ENCODE measurements at regions not wholly inside any gene's neighbourhood (a gene's known extent, or its start where the extent isn't known, plus 50 kb on each side); places are given as distances from the start of the nearest gene placed in this dataset.
A peak's percentile ranks its signal among the peaks of the same experiment; 100 is the strongest.

DNA sequence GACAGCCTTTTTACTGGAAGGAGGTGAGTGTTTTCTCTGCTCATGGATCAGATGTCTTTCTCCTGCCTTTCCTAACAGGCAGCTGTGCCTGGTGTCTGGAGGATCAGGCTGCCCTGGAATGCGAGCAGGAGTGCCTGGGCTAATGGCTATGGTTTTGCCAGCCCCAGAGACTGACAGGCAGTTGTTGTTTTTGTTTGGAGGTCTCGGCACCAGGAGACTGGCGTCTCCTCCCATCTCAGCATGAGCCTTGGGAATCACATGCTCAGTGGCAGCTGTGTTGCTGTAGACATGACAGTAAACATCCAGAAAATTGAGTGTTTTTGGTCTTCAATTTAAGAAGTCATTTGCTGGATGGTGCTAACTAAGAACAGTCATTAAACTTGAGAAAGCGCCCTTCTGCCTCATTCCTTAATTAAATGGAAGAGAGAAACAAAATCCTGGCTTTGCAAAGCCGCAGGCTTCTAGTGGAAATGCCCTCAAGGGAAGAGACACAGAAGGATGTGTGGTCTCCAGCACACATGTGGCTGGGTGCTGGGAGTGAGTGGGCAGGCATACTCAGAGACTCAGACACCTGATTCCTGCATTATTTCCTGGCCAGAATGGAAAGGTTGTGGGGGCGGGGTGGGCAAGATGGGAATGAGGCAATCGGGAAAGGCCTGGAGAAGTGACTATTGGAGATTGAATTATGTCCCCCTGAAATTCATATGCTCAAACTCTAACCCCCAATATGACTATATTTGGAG lies 97.0 kb upstream of the NMNAT3 start:
- no peak for DNase-seq

GRCh38 chr3:139772539-139773500 lies 95.0 kb upstream of the NMNAT3 start:
- no peak for DNase-seq

DNA sequence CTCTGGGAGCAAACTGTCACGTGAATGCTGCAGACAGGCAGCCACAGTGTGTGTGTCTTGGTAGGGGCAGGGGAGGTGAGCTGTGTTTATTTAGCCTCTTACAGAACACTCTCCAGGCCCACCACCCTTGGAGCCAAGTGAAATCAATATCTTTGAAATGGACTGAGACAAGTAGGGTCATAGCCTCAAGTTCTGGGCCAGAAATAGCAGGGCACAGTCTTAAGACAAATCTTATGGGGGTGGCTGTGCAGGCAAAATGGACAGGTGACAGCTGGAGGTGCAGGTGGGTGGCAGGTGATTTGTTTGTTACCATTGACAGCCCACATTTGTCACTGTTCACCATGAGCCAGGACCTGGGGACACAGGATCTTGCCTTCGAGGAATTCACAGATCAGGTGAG lies 93.6 kb upstream of the NMNAT3 start:
- DNase-seq = no peak

GRCh38 chr3:139770577-139770976 lies 92.8 kb upstream of the NMNAT3 start:
- DNase-seq = peak; percentile 2

DNA sequence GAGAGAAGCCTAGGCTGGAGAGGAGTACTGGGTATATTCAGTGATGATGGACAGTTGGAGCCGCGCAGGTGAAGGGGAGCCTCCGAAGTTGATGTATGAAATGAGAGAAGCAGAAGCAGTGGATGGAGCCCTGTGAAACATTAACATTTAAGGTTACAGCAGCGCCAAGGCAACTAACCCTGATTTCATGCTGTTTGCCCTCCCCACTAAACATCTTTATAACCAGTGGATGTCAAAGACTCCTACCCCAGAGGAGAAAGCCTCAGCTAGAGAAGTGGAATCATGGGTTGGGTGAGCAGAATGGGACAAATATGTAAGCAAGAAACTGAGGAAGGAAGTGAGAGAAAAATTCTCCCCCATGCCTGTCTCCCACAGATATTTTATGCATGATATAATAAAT lies 92.0 kb upstream of the NMNAT3 start:
- no peak for DNase-seq

DNA sequence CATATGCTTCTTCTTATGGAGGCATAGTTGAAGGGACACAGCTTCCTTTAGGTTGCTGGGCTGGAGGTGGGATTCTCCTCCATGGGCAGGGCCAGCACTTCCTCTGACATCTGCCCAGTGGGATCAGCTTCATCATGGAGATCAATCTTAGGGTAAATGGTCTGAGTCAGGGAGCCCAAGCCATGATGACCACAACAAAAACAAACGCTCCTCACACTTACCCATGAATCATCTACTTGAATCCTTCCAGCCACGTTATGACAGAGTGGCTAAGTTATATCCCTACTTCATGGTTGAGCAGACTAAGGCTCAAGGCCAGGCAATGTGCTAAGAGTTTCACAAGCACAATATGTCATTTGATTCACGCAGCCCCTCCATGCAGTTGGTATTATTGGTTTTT lies 87.2 kb upstream of the NMNAT3 start:
- DNase-seq = no peak

GRCh38 chr3:139764069-139764905 lies 86.5 kb upstream of the NMNAT3 start:
- DNase-seq = no peak

DNA sequence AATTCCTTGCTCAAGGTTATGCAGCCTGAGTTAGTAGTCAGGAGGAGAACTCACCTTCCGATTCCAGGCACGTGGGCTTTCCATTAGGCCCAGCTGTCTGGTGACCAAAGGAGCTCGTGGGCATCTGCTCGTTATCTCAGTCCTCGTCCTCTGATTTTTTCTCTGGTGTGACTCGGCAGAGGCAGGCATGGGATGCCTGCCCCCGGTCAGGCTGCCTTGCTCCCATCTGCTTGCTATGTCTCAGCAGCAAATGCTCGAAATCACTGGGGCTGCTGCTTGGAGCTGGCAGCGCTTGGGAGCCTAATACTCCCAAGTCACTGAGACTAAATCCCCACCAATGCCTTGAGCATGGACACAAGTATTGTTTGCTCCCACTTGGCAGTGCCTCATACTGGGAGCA lies 84.5 kb upstream of the NMNAT3 start:
- no peak for DNase-seq

- DNase-seq = no peak
Observed at GRCh38 chr3:139759470-139759869, 81.7 kb upstream of the NMNAT3 start.

DNA sequence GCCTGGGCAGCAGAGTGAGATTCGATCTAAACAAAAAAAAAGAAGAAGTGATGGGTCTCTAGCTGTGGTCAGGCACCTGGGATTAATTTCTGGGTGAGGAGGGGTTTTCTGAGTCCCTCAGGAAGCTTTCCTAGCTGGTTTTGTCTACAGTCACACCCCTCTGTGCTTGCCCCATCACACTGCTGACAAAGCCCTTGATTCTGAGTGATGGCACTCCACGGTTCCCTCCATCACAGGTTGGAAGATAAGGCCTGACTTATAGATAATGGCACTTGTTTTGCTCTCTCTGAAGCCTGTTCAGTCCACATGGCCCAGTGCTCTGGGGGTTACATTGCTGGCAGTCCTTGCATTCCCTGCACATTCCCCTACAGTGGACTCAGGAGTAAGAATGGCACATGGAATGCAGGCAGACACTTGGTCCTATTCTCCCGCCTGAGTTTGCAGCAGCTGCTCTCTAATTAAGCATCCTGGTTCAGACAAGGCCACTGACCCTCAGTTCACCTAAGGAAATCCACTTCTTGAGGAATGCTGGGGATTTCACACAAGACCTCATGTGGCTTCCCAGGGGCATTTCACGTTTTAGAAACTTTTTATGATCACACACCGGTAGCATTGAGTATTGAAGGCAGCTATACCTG lies 81.0 kb upstream of the NMNAT3 start:
- no peak for DNase-seq

- no peak for DNase-seq
Observed at GRCh38 chr3:139757448-139758030, 79.8 kb upstream of the NMNAT3 start.

DNA sequence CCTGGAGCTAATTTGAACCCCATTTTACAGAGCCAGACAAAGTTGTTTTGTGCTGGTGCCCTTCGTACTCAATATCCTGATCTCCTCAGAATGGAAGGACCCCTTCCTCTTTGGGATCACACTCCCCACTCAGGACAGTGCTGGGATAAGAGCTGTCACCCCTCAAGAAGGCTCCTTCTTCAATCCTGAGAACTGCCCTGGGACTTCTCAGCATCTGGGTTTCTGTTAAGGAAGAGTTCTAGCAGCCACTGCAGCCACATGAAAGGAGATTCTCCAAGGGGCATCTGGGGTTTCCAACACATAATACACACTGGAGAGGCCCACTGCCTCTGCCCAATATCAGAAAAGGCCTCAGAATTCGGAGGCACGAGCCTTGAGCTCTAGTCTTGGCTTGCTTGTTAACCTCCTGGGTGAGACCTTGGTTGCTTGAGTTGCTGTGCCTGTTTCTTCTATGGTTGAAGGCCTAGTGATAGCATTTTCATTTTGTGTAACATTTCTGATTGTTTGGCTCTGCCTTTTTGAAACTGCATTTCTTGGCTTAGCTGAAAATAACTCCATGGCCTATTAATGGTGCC lies 78.8 kb upstream of the NMNAT3 start:
- no peak for DNase-seq

- no peak for DNase-seq
Observed at GRCh38 chr3:139755551-139755950, 77.8 kb upstream of the NMNAT3 start.

DNA sequence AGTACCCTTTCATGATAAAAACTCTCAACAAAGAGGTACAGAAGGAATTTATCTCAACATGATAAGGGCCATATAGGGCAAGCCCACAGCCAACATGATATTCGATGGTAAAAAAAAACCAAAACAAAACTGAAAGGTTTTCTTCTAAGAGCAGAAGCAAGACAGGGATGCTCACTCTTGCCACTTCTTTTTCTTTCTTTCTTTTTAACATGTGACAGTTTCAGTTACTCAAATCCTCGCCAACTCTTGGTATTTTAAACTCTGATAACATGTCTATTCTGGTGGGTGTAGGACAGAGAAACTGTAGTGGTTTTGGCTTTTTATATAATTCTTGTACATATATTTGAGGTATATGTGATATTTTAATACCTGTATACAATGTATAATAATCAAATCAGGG lies 74.0 kb upstream of the NMNAT3 start:
- DNase-seq = no peak

DNA sequence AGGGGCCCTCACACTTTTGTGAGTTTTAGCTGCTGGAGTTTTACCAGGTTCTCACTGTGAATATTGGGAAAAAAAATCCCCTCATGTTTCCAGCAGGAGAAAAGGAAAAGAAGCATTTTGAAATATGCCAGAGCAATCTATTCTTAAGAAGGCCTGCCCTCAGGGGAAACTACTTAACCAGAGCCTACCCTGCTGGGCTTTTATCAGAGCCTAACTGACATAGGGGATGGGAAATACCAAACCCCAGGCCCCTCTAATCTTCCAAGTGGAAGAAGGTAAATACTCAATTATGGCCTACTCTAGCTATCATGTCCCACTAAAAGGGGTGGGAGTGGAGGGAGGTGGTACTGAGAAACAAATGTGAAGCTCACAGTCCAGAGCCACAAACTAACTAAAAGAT lies 68.7 kb upstream of the NMNAT3 start:
- DNase-seq = no peak

DNA sequence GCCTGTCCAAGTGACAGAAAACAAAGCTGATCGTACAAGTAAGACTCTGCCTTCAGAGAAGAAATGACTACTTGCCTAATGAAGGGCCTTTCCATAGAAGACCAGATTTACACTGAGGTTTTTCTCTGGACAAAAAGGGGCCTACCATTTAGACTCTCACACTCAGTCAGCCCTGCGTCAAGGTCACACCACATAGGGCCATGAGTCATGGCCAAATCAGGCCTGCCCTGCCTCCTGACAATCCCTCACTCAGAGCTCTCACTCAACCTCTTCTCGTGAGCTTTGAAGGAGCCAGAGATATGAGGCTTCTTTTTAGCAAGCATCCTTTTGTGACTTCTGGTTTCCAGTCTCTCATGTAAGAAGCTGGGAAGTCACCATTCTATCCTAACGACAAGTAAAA lies 68.1 kb upstream of the NMNAT3 start:
- DNase-seq = no peak

DNA sequence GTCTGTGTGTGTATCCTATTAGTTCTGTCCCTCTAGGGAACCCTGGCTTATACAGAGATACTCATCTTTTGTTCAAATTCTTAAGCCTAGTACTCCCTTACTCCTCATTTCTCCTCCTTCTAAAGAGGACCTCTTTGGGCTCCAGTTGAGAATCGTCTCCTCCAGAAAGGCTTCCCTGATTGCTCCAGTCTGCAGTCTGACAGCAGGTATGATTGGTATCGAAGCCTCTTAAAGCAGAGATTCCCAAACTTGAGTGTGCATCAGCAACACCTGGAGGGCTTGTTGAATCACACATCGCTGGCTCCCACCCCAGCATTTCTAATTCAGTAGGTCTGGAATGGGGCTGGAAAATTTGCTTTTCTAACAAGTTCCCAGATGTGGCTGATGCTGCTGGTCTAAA lies 60.9 kb upstream of the NMNAT3 start:
- DNase-seq = no peak

DNA sequence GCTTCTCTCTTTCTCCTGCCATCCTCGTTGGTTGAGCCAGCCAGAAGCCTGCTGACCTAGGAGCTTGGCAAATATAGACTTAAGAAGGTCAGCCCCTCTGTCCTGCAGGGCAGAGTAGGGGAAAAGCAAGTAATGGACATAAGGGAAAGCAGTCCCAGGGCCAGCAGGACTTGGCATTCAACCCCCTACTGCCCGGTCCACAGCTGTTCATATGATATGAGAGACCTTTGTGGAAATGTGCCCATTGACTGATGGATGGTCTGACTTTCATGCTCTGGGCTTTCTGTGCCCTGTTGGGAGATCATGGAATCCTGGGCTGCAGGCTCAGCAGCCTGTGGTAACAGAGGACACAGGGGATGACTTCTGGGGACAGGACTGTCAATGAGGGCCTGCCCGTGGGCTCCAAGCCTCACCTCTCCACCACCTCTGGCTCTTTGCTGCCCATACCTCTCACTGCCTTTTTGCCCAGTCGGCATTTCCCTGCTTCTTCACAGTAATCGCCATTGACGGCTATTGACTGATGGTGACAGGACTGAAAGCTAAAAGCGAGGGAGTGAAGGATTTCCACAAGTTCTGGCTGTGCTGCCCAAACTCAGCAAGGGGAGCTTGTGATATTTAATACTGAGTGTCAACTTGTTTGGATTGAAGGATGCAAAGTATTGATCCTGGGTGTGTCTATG lies 60.0 kb upstream of the NMNAT3 start:
- no peak for DNase-seq

DNA sequence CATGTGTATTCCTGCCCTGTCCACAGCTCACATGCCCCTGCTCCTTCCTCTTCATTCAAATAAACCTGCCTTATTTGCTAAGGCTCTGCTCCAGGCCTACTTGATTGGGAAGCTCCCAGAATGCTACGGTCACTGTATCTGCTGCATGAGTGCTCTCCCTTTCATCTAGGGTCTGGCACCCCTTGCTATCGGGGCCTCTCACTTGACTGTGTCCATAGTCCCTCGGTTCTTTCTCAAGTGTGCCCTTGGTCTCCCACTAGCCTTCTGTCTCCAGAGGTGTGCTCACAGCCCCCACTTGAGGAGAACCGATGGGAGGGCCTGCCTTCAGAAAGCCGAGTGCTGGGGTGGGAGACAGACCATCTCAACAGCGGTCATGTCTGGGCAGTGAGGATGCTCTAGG lies 57.4 kb upstream of the NMNAT3 start:
- DNase-seq = no peak

DNA sequence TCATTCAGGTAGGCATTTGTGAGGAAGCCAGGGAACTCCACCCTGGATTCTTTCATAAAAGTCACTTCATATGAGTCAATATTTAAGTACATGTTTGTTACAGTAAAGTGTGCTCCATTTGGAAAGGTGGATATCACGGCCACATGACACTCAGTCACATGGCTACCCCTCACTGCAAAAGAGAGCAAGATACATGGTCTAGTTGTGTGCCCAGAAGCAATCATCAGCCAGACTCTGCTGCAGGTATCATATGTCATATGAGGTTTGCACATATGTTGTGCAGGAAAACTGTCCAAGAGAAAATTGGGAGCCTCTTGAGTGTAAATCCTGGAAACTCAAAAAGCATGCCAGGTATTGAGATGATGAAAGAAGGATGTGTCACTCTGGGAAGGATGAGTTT lies 55.0 kb upstream of the NMNAT3 start:
- DNase-seq = no peak

DNA sequence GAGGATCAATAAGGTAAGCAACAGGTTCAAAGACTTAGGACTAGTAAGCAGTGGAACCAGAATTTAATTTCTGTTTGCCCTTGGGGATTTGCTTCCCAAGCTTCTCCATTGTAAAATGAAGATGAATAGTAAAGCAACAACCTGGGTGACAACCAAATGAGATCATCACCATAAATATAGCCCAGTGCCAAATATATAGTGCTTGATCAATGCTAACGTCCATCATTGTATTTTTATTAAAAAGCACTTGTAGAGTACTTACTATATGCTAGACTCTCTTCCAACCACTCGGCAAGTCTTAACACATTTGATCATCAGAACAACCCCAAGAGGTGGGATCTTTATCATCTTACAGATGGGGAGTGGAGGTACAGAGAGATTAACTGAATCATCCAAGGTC lies 51.5 kb upstream of the NMNAT3 start:
- no peak for DNase-seq

All from suppressor macrophage treated with lipopolysaccharide for 4 hours (primary cell).